DND-41 (cell line): ENCODE measurements at regions not wholly inside any gene's neighbourhood (a gene's known extent, or its start where the extent isn't known, plus 50 kb on each side); places are given as distances from the start of the nearest gene placed in this dataset.

ENCODE experiments used
- CTCF ChIP-seq: IDR thresholded peaks from 2 replicates; pipeline ENCODE4 v1.5.1; 2012; ENCODE audit warnings: borderline replicate concordance, low read length, moderate library complexity, mild to moderate bottlenecking; ENCODE audit not compliant: poor library complexity, severe bottlenecking; ENCODE audit errors: extremely low read depth
- EZH2 ChIP-seq: IDR thresholded peaks from 3 replicates; pipeline ENCODE4 v1.6.1; 2012; ENCODE audit warnings: borderline replicate concordance, low read depth, mild to moderate bottlenecking, moderate library complexity, low read length, inconsistent platforms; ENCODE audit not compliant: severe bottlenecking

GRCh38 chr1:239800861-239801260 is 290.8 kb upstream of the FMN2 start:
- TF ChIP-seq CTCF (no peak), EZH2 (no peak)
